H1 (cell line): ENCODE measurements at regions not wholly inside any gene's neighbourhood (a gene's known extent, or its start where the extent isn't known, plus 50 kb on each side); places are given as distances from the start of the nearest gene placed in this dataset.

Experiments used
- CTCF ChIA-PET: fragments of 300-600 bp; sonication (Branson Sonifier 250); formaldehyde crosslinking; loops from one replicate; lab custom pipeline; 2021; ENCODE audit not compliant: partially characterized antibody; lab: Charles Lee
- POLR2A ChIA-PET: fragments of 300-600 bp; sonication (Branson Sonifier 250); formaldehyde crosslinking; loops from one replicate; lab custom pipeline; 2021; ENCODE audit warnings: inconsistent platforms; ENCODE audit not compliant: partially characterized antibody; lab: Charles Lee
- DNase-seq, 2 experiments: peaks; one replicate each; pipeline versions ENCODE4 v3.0.0 to v3.0.0-alpha.2; 2010 to 2022; ENCODE audit warnings: low spot score in 2 of 2, low read depth in 1 of 2, mixed read lengths in 1 of 2
- FAIRE-seq: peaks from 2 replicates; lab custom pipeline; 2011; peaks lifted over from hg19 to GRCh38; lab: Jason Lieb, UNC
- H2AFZ ChIP-seq: 2 replicates; pipeline ENCODE4 v1.8.1; 2012; ENCODE audit warnings: low read length, inconsistent platforms
- H2AK5ac ChIP-seq: 2 replicates; pipeline ENCODE4 v1.6.1; 2013; ENCODE audit warnings: low read depth, low read length
- H2BK120ac ChIP-seq: replicated peaks from 2 replicates; pipeline ENCODE3; 2013; ENCODE audit warnings: low read depth, low read length, inconsistent platforms
- H2BK12ac ChIP-seq: 2 replicates; pipeline ENCODE4 v1.6.1; 2013; ENCODE audit warnings: low read depth, low read length
- H2BK15ac ChIP-seq: 2 replicates; pipeline ENCODE4 v1.6.1; 2013; ENCODE audit warnings: low read length
- H2BK20ac ChIP-seq: 2 replicates; pipeline ENCODE4 v1.6.1; 2013; ENCODE audit warnings: low read length
- H2BK5ac ChIP-seq: 2 replicates; pipeline ENCODE4 v1.6.1; 2013; ENCODE audit warnings: low read depth, low read length
- H3K14ac ChIP-seq: 2 replicates; pipeline ENCODE4 v1.6.1; 2013; ENCODE audit warnings: inconsistent platforms; ENCODE audit not compliant: insufficient read length
- H3K18ac ChIP-seq: 2 replicates; pipeline ENCODE4 v1.6.1; 2013; ENCODE audit warnings: low read length; ENCODE audit errors: extremely low read depth
- H3K23ac ChIP-seq: 2 replicates; pipeline ENCODE4 v1.6.1; 2013; ENCODE audit warnings: inconsistent platforms; ENCODE audit not compliant: insufficient read length
- H3K23me2 ChIP-seq: 2 replicates; pipeline ENCODE4 v1.6.1; 2013; ENCODE audit warnings: low read depth, low read length
- H3K27ac ChIP-seq: 2 replicates; pipeline ENCODE4 v1.6.1; 2011; ENCODE audit warnings: low read depth, low read length, inconsistent platforms
- H3K27me3 ChIP-seq, 4 experiments: replicated peaks in 1 of 4; 1 replicate in 1 of 4; 2 replicates in 3 of 4; pipeline versions ENCODE4 v1.6.1 to v1.8.1; 2011 to 2013; ENCODE audit warnings: low read length in 3 of 4, mild to moderate bottlenecking in 3 of 4, inconsistent platforms in 2 of 4, mixed read lengths in 2 of 4, moderate library complexity in 1 of 4; ENCODE audit not compliant: control insufficient read depth in 3 of 4, insufficient read depth in 3 of 4; ENCODE audit errors: extremely low read depth in 1 of 4
- H3K36me3 ChIP-seq, 4 experiments: 2 replicates each; pipeline versions ENCODE4 v1.6.1 to v1.8.1; 2011 to 2013; ENCODE audit warnings: mild to moderate bottlenecking in 4 of 4, low read length in 3 of 4, moderate library complexity in 2 of 4, control low read depth in 1 of 4, inconsistent platforms in 1 of 4; ENCODE audit not compliant: insufficient read depth in 4 of 4, control insufficient read depth in 2 of 4
- H3K4ac ChIP-seq: replicated peaks from 2 replicates; pipeline ENCODE3; 2013; ENCODE audit warnings: low read length, low read depth, mixed read lengths, inconsistent platforms; ENCODE audit not compliant: insufficient read length
- H3K4me1 ChIP-seq, 4 experiments: replicated peaks in 1 of 4; 1 replicate in 1 of 4; 2 replicates in 3 of 4; pipeline versions ENCODE4 v1.6.1 to v1.8.1; 2011 to 2013; ENCODE audit warnings: low read length in 3 of 4, inconsistent platforms in 2 of 4, mixed read lengths in 1 of 4; ENCODE audit not compliant: insufficient read depth in 4 of 4, control insufficient read depth in 3 of 4
- H3K4me2 ChIP-seq, 2 experiments: 2 replicates each; pipeline versions ENCODE4 v1.6.1 to v1.8.1; 2011 to 2013; ENCODE audit warnings: low read depth in 2 of 2, low read length in 2 of 2, control low read depth in 1 of 2, inconsistent platforms in 1 of 2, mild to moderate bottlenecking in 1 of 2; ENCODE audit not compliant: insufficient read depth in 1 of 2
- H3K4me3 ChIP-seq, 4 experiments: fragments of 200-600, 300-600 bp in 1 of 4; sonication (generic), shearing (Covaris generic), sonication (Bioruptor Twin) in 1 of 4; 2 replicates each; pipeline versions ENCODE4 v1.5.1 to v1.8.1; 2011 to 2016; ENCODE audit warnings: low read length in 4 of 4, low read depth in 3 of 4, control low read depth in 2 of 4, inconsistent platforms in 2 of 4, mild to moderate bottlenecking in 2 of 4, mixed read lengths in 1 of 4, moderate library complexity in 1 of 4; ENCODE audit not compliant: insufficient read depth in 2 of 4; ENCODE audit errors: extremely low read depth in 1 of 4
- H3K56ac ChIP-seq: replicated peaks from 2 replicates; pipeline ENCODE3; 2013; ENCODE audit warnings: low read depth, mild to moderate bottlenecking, mixed read lengths, low read length, inconsistent platforms; ENCODE audit not compliant: insufficient read length
- H3K79me1 ChIP-seq: 2 replicates; pipeline ENCODE4 v1.6.1; 2013; ENCODE audit warnings: low read depth, low read length, control low read depth
- H3K79me2 ChIP-seq, 2 experiments: 2 replicates each; pipeline versions ENCODE4 v1.6.1 to v1.8.1; 2012 to 2013; ENCODE audit warnings: low read length in 2 of 2, mild to moderate bottlenecking in 2 of 2, inconsistent platforms in 1 of 2; ENCODE audit not compliant: insufficient read depth in 2 of 2, control insufficient read depth in 1 of 2
- H3K9ac ChIP-seq, 4 experiments: replicated peaks in 1 of 4; 1 replicate in 1 of 4; 2 replicates in 3 of 4; pipeline versions ENCODE4 v1.6.1 to v1.8.1; 2011 to 2013; ENCODE audit warnings: low read depth in 3 of 4, low read length in 3 of 4, control low read depth in 2 of 4, mild to moderate bottlenecking in 2 of 4, moderate library complexity in 2 of 4, inconsistent platforms in 1 of 4; ENCODE audit errors: extremely low read depth in 1 of 4
- H3K9me3 ChIP-seq, 2 experiments: 2 replicates each; pipeline versions ENCODE4 v1.6.1 to v1.8.1; 2012 to 2013; ENCODE audit warnings: mild to moderate bottlenecking in 2 of 2, moderate library complexity in 2 of 2, control low read depth in 1 of 2, inconsistent platforms in 1 of 2, low read depth in 1 of 2, low read length in 1 of 2, mixed read lengths in 1 of 2; ENCODE audit not compliant: insufficient read depth in 2 of 2
- H4K20me1 ChIP-seq, 2 experiments: replicated peaks in 1 of 2; 2 replicates each; pipeline versions ENCODE3 to v1.8.1; 2011 to 2013; ENCODE audit warnings: inconsistent platforms in 2 of 2, low read length in 2 of 2, mild to moderate bottlenecking in 1 of 2; ENCODE audit not compliant: insufficient read depth in 2 of 2, control insufficient read depth in 1 of 2
- H4K5ac ChIP-seq: 2 replicates; pipeline ENCODE4 v1.6.1; 2013; ENCODE audit warnings: low read length, low read depth, mixed read lengths, inconsistent platforms; ENCODE audit not compliant: insufficient read length
- H4K8ac ChIP-seq: 2 replicates; pipeline ENCODE4 v1.8.0; 2013; ENCODE audit warnings: mild to moderate bottlenecking, moderate library complexity, low read length, inconsistent platforms; ENCODE audit not compliant: insufficient read depth; ENCODE audit errors: extremely low read depth
- H4K91ac ChIP-seq: replicated peaks from 2 replicates; pipeline ENCODE3; 2013; ENCODE audit warnings: low read length, mixed read lengths, inconsistent platforms; ENCODE audit not compliant: insufficient read length
- BACH1 ChIP-seq: IDR thresholded peaks from 2 replicates; pipeline ENCODE4 v1.6.1; 2012; ENCODE audit warnings: low read length, improper control_type of control experiment
- CBX8 ChIP-seq: fragments of 300-800, 300-1000 bp; sonication (generic); IDR thresholded peaks from 2 replicates; pipeline ENCODE4 v1.7.1; 2016; ENCODE audit warnings: low read depth, low read length, borderline replicate concordance
- CEBPB ChIP-seq: IDR thresholded peaks from 2 replicates; pipeline ENCODE4 v1.6.1; 2012; ENCODE audit warnings: low read depth, low read length
- CHD1 ChIP-seq: IDR thresholded peaks from 2 replicates; pipeline ENCODE4 v1.6.1; 2012; ENCODE audit warnings: low read depth, low read length, improper control_type of control experiment
- EP300 ChIP-seq, 2 experiments: IDR thresholded peaks; 1 replicate in 1 of 2; 2 replicates in 1 of 2; pipeline ENCODE4 v1.6.1; 2011 to 2012; ENCODE audit warnings: low read depth in 2 of 2, low read length in 2 of 2, mild to moderate bottlenecking in 2 of 2, borderline replicate concordance in 1 of 2, inconsistent platforms in 1 of 2, moderate library complexity in 1 of 2
- EZH2 ChIP-seq: fragments of 200-600 bp; sonication (generic); IDR thresholded peaks from 2 replicates; pipeline ENCODE4 v1.7.1; 2012; ENCODE audit warnings: low read depth, mild to moderate bottlenecking, moderate library complexity, low read length, inconsistent platforms; ENCODE audit not compliant: severe bottlenecking
- HDAC2 ChIP-seq, 2 experiments: fragments of 300-600 bp in 1 of 2; sonication (generic) in 1 of 2; IDR thresholded peaks; 2 replicates each; pipeline ENCODE4 v1.6.1; 2011 to 2012; ENCODE audit warnings: low read depth in 2 of 2, low read length in 2 of 2, mild to moderate bottlenecking in 2 of 2, moderate library complexity in 2 of 2, borderline replicate concordance in 1 of 2, inconsistent platforms in 1 of 2
- HDAC6 ChIP-seq: IDR thresholded peaks from one replicate; pipeline ENCODE4 v1.7.1; 2012; ENCODE audit warnings: low read depth, mild to moderate bottlenecking, inconsistent platforms, low read length, moderate library complexity
- JUND ChIP-seq: IDR thresholded peaks from 2 replicates; pipeline ENCODE4 v1.6.1; 2011; ENCODE audit warnings: mild to moderate bottlenecking, improper control_type of control experiment, low read length
- KDM1A ChIP-seq: fragments of 200-600, 300-600 bp; sonication (generic); IDR thresholded peaks from 2 replicates; pipeline ENCODE4 v1.7.1; 2016; ENCODE audit warnings: mild to moderate bottlenecking, low read length, borderline replicate concordance
- KDM5A ChIP-seq: fragments of 200-600 bp; IDR thresholded peaks from 2 replicates; pipeline ENCODE4 v1.7.1; 2012; ENCODE audit warnings: mild to moderate bottlenecking, low read length, inconsistent platforms, mixed read lengths
- NANOG ChIP-seq: IDR thresholded peaks from 2 replicates; pipeline ENCODE4 v1.6.1; 2011; ENCODE audit warnings: low read length, low read depth, mild to moderate bottlenecking, inconsistent platforms; ENCODE audit not compliant: insufficient read depth, poor library complexity, severe bottlenecking
- PHF8 ChIP-seq: fragments of 200-600 bp; sonication (generic); conservative IDR thresholded peaks from 2 replicates; pipeline ENCODE4 v1.7.1; 2012; ENCODE audit warnings: low read depth, mild to moderate bottlenecking, inconsistent platforms, low read length, moderate library complexity
- POLR2A ChIP-seq, 2 experiments: IDR thresholded peaks; 1 replicate in 1 of 2; 2 replicates in 1 of 2; pipeline ENCODE4 v1.6.1; 2011; ENCODE audit warnings: low read depth in 2 of 2, low read length in 2 of 2, mild to moderate bottlenecking in 2 of 2; ENCODE audit errors: control extremely low read depth in 1 of 2
- POLR2AphosphoS5 ChIP-seq: IDR thresholded peaks from 2 replicates; pipeline ENCODE4 v1.6.1; 2011; ENCODE audit warnings: low read depth, low read length
- SIRT6 ChIP-seq: IDR thresholded peaks from one replicate; pipeline ENCODE4 v1.7.1; 2012; ENCODE audit warnings: low read length, inconsistent platforms
- WGBS, 2 experiments: shearing (Covaris generic) in 1 of 2; methylation state at CpG; one replicate each; pipeline versions ENCODE4 v1.1.6 to v1.1.7; 2013 to 2015; ENCODE audit warnings: low lambda C conversion rate in 2 of 2, mixed read lengths in 2 of 2, inconsistent platforms in 1 of 2, low coverage in 1 of 2, missing lambda C conversion rate in 1 of 2; ENCODE audit not compliant: insufficient replicate concordance in 2 of 2, insufficient coverage in 1 of 2, insufficient read length in 1 of 2; ENCODE audit errors: extremely low coverage in 1 of 2, missing lambda C conversion rate in 1 of 2; 5-methylcytosine and 5-hydroxymethylcytosine counted together

DNA sequence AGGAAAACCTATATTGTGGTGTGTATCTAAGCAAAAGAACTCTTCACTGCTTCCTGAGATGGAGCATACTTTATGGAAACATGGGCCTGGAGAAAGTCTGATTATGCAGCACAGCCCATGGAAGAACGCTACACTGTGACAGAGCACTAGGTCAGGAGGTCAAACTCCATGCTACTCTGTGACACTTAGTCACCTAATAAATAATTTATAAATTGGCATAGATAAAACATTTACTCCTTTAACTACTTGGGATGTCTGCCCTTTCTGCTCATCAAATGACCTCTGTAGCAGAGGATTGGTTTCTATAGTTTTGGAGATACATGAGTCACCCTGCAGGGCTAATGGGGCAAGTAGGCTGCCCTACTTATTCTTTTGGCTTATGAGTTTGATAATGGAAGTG, 134.7 kb upstream of the BANK1 start:
- Histone ChIP-seq H3K36me3 (no peaks in the 10 kb centered on the region), H3K56ac (no peak overlapping the region), H3K23me2 (no peaks in the 10 kb centered on the region), H2AK5ac (no peak overlapping the region), H4K8ac (no peak overlapping the region), H3K79me1 (no peaks in the 10 kb centered on the region; the same call in 1 of the 2 replicates), H4K20me1 (no peaks in the 10 kb centered on the region), H3K4me2 (no peak overlapping the region), H3K4ac (no peak overlapping the region), H3K27me3 (no peaks in the 10 kb centered on the region), H2BK5ac (no peak overlapping the region), H3K9ac (no peak overlapping the region), H4K91ac (no peak overlapping the region), H2AFZ (no peak overlapping the region), H4K5ac (no peak overlapping the region), H2BK120ac (no peak overlapping the region), H3K23ac (no peak overlapping the region), H3K18ac (no peak overlapping the region), H2BK20ac (no peak overlapping the region), H3K4me1 (no peaks in the 10 kb centered on the region), H3K27ac (no peak overlapping the region), H3K14ac (no peak overlapping the region), H3K9me3 (no peaks in the 10 kb centered on the region), H2BK15ac (no peak overlapping the region), H3K79me2 (no peaks in the 10 kb centered on the region), H3K4me3 (no peak overlapping the region), H2BK12ac (no peak overlapping the region)
- ChIA-PET POLR2A (no interaction called here), CTCF (no interaction called here)
- 100% methylated on average over 1 of the region's 1 CpG; no CpG with 5 or more reads in 1 of the 2 experiments for whole genome bisulfite sequencing, 2 experiments
- DNase-seq (no peak), FAIRE-seq (no peak)
- no peak for TF ChIP-seq SIRT6
- no peak for TF ChIP-seq KDM5A
- TF ChIP-seq HDAC6, result no peak
- no peak for TF ChIP-seq EZH2
- no peak for TF ChIP-seq PHF8
- TF ChIP-seq EP300 (IDR thresholded peaks at IDR 0.05; ENCODE audit: borderline replicate concordance in 1 of 2, low read depth in 2 of 2, low read length in 2 of 2), result no peak
- TF ChIP-seq POLR2AphosphoS5, result no peak
- TF ChIP-seq CHD1, result no peak
- TF ChIP-seq POLR2A (IDR thresholded peaks at IDR 0.05; ENCODE audit: control extremely low read depth in 1 of 2, low read depth in 2 of 2, low read length in 2 of 2), result no peak
- TF ChIP-seq JUND, result no peak
- no peak for TF ChIP-seq CBX8
- TF ChIP-seq BACH1, result no peak
- TF ChIP-seq CEBPB, result no peak
- no peak for TF ChIP-seq NANOG
- TF ChIP-seq KDM1A, result no peak
- no peak for TF ChIP-seq HDAC2 (IDR thresholded peaks at IDR 0.05; ENCODE audit: borderline replicate concordance in 1 of 2, low read depth in 2 of 2, low read length in 2 of 2)
